Activated CD4-positive, alpha-beta T cell treated with anti-CD3 and anti-CD28 coated beads, Interleukin-2, amount 10 ng/mL, durations not matched to agents 7 days and 5 days (primary cell): ENCODE measurements at regions not wholly inside any gene's neighbourhood (a gene's known extent, or its start where the extent isn't known, plus 50 kb on each side); places are given as distances from the start of the nearest gene placed in this dataset.

ENCODE experiments used
- CTCF ChIA-PET: fragments of 350-600 bp; sonication (Branson Sonifier 250); formaldehyde crosslinking; loops from one replicate; lab custom pipeline; 2021; ENCODE audit warnings: antibody characterized with exemption; lab: Charles Lee
- POLR2A ChIA-PET: fragments of 350-600 bp; sonication (Branson Sonifier 250); formaldehyde crosslinking; loops from one replicate; lab custom pipeline; 2021; ENCODE audit warnings: antibody characterized with exemption; lab: Charles Lee
- DNase-seq: peaks from one replicate; pipeline ENCODE4 v3.0.0-alpha.2; 2020
- H3K27ac Mint-ChIP-seq: one replicate; pipeline ENCODE4 v1.8.0; 2021; ENCODE audit warnings: mild to moderate bottlenecking, moderate library complexity, mixed read lengths
- H3K27me3 Mint-ChIP-seq: one replicate; pipeline ENCODE4 v1.8.0; 2021; ENCODE audit warnings: mixed read lengths
- H3K36me3 Mint-ChIP-seq: one replicate; pipeline ENCODE4 v1.8.0; 2021; ENCODE audit warnings: low read depth, mixed read lengths
- H3K4me1 Mint-ChIP-seq: one replicate; pipeline ENCODE4 v1.8.0; 2021; ENCODE audit warnings: mixed read lengths
- H3K4me3 Mint-ChIP-seq: one replicate; pipeline ENCODE4 v1.8.0; 2021; ENCODE audit warnings: mild to moderate bottlenecking, moderate library complexity, mixed read lengths
- H3K9me3 Mint-ChIP-seq: one replicate; pipeline ENCODE4 v1.8.0; 2021; ENCODE audit warnings: mixed read lengths

GRCh38 chr15:93239591-93239990 is 150.6 kb upstream of the RGMA start:
- peaks cover 11% of the 10 kb centered on the region for H3K4me1 Mint-ChIP-seq
- H3K36me3 Mint-ChIP-seq: no peaks in the 10 kb centered on the region
- POLR2A ChIA-PET: no interaction called here
- no peaks in the 10 kb centered on the region for H3K27me3 Mint-ChIP-seq
- no peak overlapping the region for H3K4me3 Mint-ChIP-seq
- no peaks in the 10 kb centered on the region for H3K9me3 Mint-ChIP-seq
- no peak for DNase-seq
- CTCF ChIA-PET: no interaction called here
- H3K27ac Mint-ChIP-seq: no peak overlapping the region

- H3K27me3 Mint-ChIP-seq: peaks cover 2% of the 10 kb centered on the region
These were observed 149.6 kb upstream of the RGMA start for GRCh38 chr15:93238641-93239040.

GRCh38 chr15:93235926-93236780 is 147.1 kb upstream of the RGMA start:
- peak overlapping the region; percentile 17 for H3K4me3 Mint-ChIP-seq
- H3K36me3 Mint-ChIP-seq: no peaks in the 10 kb centered on the region
- DNase-seq: no peak
- H3K27me3 Mint-ChIP-seq: peaks cover 6% of the 10 kb centered on the region
- no peak overlapping the region for H3K27ac Mint-ChIP-seq
- H3K9me3 Mint-ChIP-seq: no peaks in the 10 kb centered on the region
- H3K4me1 Mint-ChIP-seq: peaks cover 21% of the 10 kb centered on the region
- ChIA-PET POLR2A (no interaction called here), CTCF (no interaction called here)

More at GRCh38 chr15:93238641-93239040, 149.6 kb upstream of the RGMA start:
- H3K27ac Mint-ChIP-seq: no peak overlapping the region
- no peak for DNase-seq
- no peaks in the 10 kb centered on the region for H3K36me3 Mint-ChIP-seq
- H3K4me3 Mint-ChIP-seq: no peak overlapping the region
- POLR2A ChIA-PET: no interaction called here
- peaks cover 11% of the 10 kb centered on the region for H3K4me1 Mint-ChIP-seq
- CTCF ChIA-PET: interaction anchor here (0.9 to 1.3 kb wide), 2 partner anchors 12 to 362 kb away, joined by 3 to 4 read pairs; no protein-coding TSS in a partner anchor
- no peaks in the 10 kb centered on the region for H3K9me3 Mint-ChIP-seq

- Mint-ChIP-seq H3K4me1 (peaks cover 23% of the 10 kb centered on the region), H3K9me3 (no peaks in the 10 kb centered on the region), H3K27me3 (peaks cover 11% of the 10 kb centered on the region), H3K27ac (no peak overlapping the region), H3K36me3 (no peaks in the 10 kb centered on the region), H3K4me3 (no peak overlapping the region)
- ChIA-PET CTCF (interaction anchor here (1.3 kb wide), 1 partner anchor 22 kb away, joined by 3 read pairs; no protein-coding TSS in a partner anchor), POLR2A (no interaction called here)
- no peak for DNase-seq
These were observed 146.3 kb upstream of the RGMA start for GRCh38 chr15:93235269-93235668.

- DNase-seq: no peak
- H3K27ac Mint-ChIP-seq: no peak overlapping the region
- POLR2A ChIA-PET: no interaction called here
- CTCF ChIA-PET: no interaction called here
- peaks cover 11% of the 10 kb centered on the region for H3K27me3 Mint-ChIP-seq
- peaks cover 23% of the 10 kb centered on the region for H3K4me1 Mint-ChIP-seq
- no peaks in the 10 kb centered on the region for H3K9me3 Mint-ChIP-seq
- no peaks in the 10 kb centered on the region for H3K36me3 Mint-ChIP-seq
- no peak overlapping the region for H3K4me3 Mint-ChIP-seq
These were observed 144.7 kb upstream of the RGMA start for GRCh38 chr15:93233710-93234109.

GRCh38 chr15:93232845-93233244 is 143.8 kb upstream of the RGMA start:
- Mint-ChIP-seq H3K36me3 (no peaks in the 10 kb centered on the region), H3K27me3 (peaks cover 11% of the 10 kb centered on the region), H3K4me1 (peaks cover 23% of the 10 kb centered on the region), H3K9me3 (no peaks in the 10 kb centered on the region), H3K27ac (no peak overlapping the region), H3K4me3 (no peak overlapping the region)
- ChIA-PET POLR2A (no interaction called here), CTCF (no interaction called here)
- no peak for DNase-seq

GRCh38 chr15:93231994-93232393 is 143.0 kb upstream of the RGMA start:
- no peaks in the 10 kb centered on the region for H3K9me3 Mint-ChIP-seq
- POLR2A ChIA-PET: no interaction called here
- CTCF ChIA-PET: interaction anchor here (0.9 kb wide), 1 partner anchor 375 kb away, joined by 3 read pairs; no protein-coding TSS in a partner anchor

GRCh38 chr15:93231261-93231925 is 142.4 kb upstream of the RGMA start:
- ChIA-PET CTCF (no interaction called here), POLR2A (no interaction called here)
- peaks cover 12% of the 10 kb centered on the region for H3K27me3 Mint-ChIP-seq
- no peaks in the 10 kb centered on the region for H3K9me3 Mint-ChIP-seq
- peaks cover 20% of the 10 kb centered on the region for H3K4me1 Mint-ChIP-seq
- H3K36me3 Mint-ChIP-seq: no peaks in the 10 kb centered on the region
- no peak for DNase-seq
- no peak overlapping the region for H3K4me3 Mint-ChIP-seq
- H3K27ac Mint-ChIP-seq: no peak overlapping the region

More at GRCh38 chr15:93231994-93232393, 143.0 kb upstream of the RGMA start:
- Mint-ChIP-seq H3K4me3 (no peak overlapping the region), H3K36me3 (no peaks in the 10 kb centered on the region), H3K27ac (no peak overlapping the region), H3K4me1 (peaks cover 23% of the 10 kb centered on the region), H3K27me3 (peaks cover 11% of the 10 kb centered on the region)
- DNase-seq: no peak

GRCh38 chr15:93228546-93228945 is 139.5 kb upstream of the RGMA start:
- POLR2A ChIA-PET: no interaction called here
- Mint-ChIP-seq H3K4me1 (peaks cover 12% of the 10 kb centered on the region), H3K27ac (no peak overlapping the region), H3K27me3 (peaks cover 23% of the 10 kb centered on the region), H3K9me3 (no peaks in the 10 kb centered on the region), H3K4me3 (no peak overlapping the region), H3K36me3 (no peaks in the 10 kb centered on the region)
- CTCF ChIA-PET: no interaction called here
- no peak for DNase-seq

- Mint-ChIP-seq H3K4me1 (no peaks in the 10 kb centered on the region), H3K9me3 (no peaks in the 10 kb centered on the region), H3K27me3 (peaks cover 27% of the 10 kb centered on the region), H3K36me3 (no peaks in the 10 kb centered on the region), H3K27ac (no peak overlapping the region), H3K4me3 (no peak overlapping the region)
- ChIA-PET CTCF (interaction anchor here (0.6 kb wide), 1 partner anchor 21 kb away, joined by 3 read pairs; no protein-coding TSS in a partner anchor), POLR2A (interaction anchor here (0.6 kb wide), 1 partner anchor 477 kb away, joined by 5 read pairs; no protein-coding TSS in a partner anchor)
- DNase-seq: no peak
These were observed 134.8 kb upstream of the RGMA start for GRCh38 chr15:93223803-93224202.

GRCh38 chr15:93221759-93222158 is 132.7 kb upstream of the RGMA start:
- DNase-seq: no peak
- Mint-ChIP-seq H3K4me1 (no peaks in the 10 kb centered on the region), H3K36me3 (no peaks in the 10 kb centered on the region), H3K9me3 (no peaks in the 10 kb centered on the region), H3K27me3 (peaks cover 27% of the 10 kb centered on the region), H3K27ac (no peak overlapping the region), H3K4me3 (no peak overlapping the region)
- ChIA-PET CTCF (no interaction called here), POLR2A (no interaction called here)

- ChIA-PET POLR2A (no interaction called here), CTCF (no interaction called here)
- Mint-ChIP-seq H3K27ac (no peak overlapping the region), H3K9me3 (no peaks in the 10 kb centered on the region), H3K27me3 (peaks cover 18% of the 10 kb centered on the region), H3K4me1 (no peaks in the 10 kb centered on the region), H3K36me3 (no peaks in the 10 kb centered on the region), H3K4me3 (no peak overlapping the region)
- DNase-seq: no peak
These were observed 130.9 kb upstream of the RGMA start for GRCh38 chr15:93219859-93220420.

- Mint-ChIP-seq H3K4me3 (no peak overlapping the region), H3K27me3 (peaks cover 10% of the 10 kb centered on the region), H3K9me3 (no peaks in the 10 kb centered on the region), H3K27ac (no peak overlapping the region), H3K4me1 (no peaks in the 10 kb centered on the region), H3K36me3 (no peaks in the 10 kb centered on the region)
- ChIA-PET POLR2A (no interaction called here), CTCF (no interaction called here)
- DNase-seq: no peak
These were observed 128.3 kb upstream of the RGMA start for GRCh38 chr15:93217343-93217742.
